HL-60/S4 treated with retinoic acid at 250 ng/mL for 4 days and 3 days (cell line): ENCODE measurements at regions not wholly inside any gene's neighbourhood (a gene's known extent, or its start where the extent isn't known, plus 50 kb on each side); places are given as distances from the start of the nearest gene placed in this dataset.

Source experiments
- in situ Hi-C: fragments of 300-500 bp; cut with MboI; formaldehyde crosslinking; loops from 2 replicates; pipeline ENCODE4 v1.7.0; 2022; ENCODE audit warnings: low sequenced_read_pairs

DNA sequence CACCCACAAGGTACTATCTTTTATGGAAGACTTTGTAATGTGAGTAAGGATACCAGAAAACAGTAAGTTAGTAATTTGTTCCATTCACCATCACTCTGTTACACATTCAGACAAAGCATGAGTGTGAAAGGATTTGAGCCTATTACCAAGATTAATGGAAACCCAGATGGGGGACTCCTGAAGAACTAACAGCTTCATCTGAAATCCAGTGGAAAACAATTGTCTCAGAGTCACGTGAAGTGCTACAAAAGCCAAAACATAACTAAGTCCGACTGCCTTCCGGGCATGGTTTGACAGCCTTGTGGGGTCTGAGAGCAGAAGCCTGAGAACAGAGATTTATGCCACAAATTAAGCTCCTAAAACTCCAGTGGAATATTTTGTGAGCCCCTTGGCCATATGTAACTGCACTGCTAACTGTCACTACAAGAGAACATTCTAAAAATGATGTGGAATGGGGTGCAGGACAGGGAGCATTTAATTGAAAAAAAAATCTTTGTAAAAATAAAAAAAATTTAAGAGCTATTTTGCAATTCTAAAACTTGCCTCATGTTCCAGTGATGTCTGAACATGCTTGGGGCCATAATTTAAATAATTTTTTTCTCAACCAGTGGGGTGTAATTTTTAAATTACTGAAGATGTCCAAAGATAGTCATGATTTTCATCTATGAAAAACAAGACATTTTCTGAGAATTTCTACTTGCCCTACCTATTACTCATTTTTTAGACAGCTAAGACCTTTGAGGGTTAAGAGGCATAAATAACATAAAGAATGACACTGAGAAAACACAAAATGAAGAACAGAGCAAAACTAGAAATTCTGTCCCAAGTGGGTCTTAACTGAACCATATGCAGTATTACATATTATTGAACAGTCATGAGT, 555.0 kb downstream of the INHBA start:
- in situ Hi-C loops = no loop called here

DNA sequence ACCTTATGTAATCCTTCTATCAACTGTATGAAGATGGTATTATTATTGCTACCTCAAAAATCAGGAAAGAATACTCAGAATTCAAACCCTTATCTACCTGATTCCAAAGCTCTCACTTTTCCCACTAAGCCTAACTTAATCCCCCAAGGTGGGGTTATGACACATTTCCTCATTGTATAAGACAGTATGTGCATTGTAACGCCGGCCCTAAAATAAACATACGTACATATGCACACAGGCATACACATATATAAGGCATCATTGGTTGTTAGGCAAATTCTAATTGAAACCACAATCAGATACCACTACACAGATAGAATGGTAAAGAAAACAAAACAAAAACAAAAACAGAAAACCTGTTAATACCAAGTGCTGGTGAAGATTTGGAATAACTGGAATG, 556.5 kb downstream of the INHBA start:
- in situ Hi-C loops = no loop called here

DNA sequence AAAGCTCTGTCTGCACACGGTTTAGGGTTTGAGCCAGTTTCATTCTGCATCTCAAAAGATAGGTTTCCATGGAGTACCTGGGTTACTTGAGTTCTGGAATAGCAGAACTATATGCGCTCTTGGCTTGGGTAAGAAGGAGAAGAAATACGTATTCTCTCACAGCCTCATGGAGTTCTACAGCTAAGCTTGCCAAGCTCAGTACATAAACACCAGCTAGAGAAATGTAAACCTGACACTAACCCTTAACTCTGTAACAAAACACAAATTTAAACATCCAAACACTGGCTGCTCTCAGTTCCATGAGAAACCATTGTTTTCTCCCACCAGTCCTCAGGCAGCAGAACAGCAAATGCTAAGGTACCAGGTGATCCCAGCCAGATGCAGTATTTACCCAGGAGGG, 557.2 kb downstream of the INHBA start:
- in situ Hi-C loops = no loop called here

DNA sequence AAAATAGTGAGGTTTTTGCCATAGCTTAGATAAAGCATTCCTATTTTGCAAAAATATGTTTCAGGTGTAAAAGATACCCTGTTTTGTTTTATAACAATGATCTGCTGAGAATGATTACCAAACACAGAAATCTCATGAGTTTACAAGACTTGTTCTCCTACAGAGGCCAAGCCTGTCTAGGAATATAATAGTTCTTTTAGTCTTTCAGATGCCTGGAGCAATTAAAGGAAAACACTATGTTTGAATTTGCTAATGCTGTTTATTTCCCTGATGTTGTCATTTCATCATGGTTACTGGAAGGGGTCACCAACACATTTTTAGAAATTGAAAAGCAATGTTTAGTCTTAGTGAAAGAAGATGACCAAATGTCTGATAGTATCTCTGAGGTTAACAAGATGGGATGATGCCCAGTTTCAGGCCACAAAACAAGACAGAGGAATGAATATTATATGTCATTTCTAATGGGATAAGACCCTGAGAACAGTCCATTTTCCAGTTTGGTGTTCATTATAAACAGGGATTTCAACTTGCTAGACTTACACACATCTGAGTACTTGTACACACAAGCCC, 559.9 kb downstream of the INHBA start:
- in situ Hi-C loops = no loop called here

DNA sequence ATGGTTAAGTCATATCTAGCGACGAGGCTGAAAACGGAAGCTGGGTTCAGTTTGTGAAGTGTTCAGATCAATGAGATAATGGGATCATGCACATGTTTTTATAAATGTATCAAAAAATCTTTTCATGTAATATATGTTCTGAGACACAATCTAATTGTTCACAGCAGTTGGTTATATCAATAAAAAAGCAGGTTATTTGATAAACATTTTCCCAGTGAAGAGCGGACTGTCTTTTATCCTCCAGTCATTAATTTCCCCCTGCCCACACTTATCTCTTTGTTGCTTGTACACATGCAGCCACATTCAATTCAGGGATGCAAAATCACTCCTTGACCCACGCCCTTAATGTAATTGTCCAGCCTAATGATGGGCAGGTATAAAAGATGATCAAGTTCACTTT, 563.1 kb downstream of the INHBA start:
- in situ Hi-C loops = no loop called here

DNA sequence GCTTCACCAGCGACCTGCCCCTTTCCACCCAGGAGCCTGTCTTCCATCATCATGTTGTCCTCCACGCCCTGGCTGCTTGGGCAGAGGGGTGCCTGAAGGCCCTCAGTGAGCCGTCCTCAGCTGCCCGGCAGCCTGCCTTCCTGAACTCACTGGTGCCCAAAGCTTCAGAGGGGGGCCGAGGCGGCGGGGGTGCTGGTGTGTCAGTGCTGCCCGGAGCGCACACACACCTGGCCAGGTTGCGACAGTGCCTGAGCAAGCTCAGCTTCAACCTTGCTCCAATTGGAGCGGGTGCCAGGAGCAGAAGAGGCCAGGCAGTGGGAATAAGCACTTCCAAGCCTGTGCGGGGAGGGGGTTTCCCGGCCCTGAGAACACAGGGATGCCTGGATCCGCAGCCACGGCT, 566.3 kb downstream of the INHBA start:
- in situ Hi-C loops = no loop called here

DNA sequence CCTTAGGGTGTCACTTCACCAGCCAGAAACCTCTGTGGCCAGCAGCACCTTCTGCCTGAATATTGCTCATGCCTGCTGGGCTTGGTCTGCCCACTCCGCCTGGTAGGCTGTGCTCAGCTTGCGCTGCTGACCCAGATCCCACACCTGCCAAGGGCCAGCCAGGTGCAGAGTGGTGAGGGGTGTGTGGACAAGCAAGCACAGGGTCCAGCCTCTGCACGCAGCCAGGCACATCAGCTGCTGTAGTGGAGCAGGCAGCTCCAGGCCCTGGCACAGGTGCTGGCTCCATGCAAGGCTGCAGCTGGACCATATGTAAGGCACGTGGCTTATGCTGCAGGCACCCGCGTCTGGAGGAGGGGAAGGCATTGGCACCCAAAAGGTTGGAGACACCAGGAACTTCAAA, 567.4 kb downstream of the INHBA start:
- in situ Hi-C loops = no loop called here

DNA sequence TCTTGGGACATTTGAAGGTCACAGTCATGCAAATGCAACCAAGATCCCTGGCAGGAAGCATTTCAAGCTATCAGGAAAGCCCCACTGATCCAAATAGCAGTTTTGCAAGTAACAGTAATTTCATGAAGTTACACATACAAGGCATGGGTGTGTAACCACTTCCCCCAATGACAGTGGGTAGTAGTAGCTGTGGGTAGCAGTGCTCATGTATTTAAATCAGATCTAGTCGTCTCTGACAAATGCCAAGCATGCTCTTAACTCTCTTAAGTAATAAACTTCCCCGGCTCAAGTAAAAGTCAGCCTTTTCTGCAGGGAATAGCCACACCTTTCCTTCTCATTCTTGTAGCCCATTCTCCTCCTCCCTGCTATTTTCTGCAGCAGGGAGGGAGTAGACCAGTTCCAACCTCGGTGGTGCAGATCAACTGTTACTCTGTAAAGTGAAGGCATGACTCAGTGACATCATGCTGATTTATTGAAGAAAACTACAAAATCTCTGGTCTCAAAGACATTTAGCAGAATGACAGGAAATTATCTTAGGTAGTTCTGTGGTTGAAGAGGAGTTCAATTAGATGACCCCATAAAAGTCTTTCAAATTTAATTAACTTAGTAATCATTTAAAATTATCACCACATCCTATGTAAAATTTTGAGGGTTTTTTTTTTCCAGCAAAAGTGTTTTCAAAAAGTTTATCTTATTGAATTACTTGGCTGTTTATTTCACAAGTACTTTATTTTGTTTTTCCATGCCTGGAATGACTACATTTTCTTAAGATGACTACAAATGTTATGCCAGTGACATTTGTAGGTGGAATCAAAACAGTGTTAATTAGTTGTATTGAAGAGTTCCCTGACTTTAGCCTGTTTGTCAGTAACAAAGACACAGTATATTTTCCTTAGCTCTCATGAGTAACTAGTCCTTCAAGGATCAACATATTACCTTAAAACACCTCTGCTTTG, 568.3 kb downstream of the INHBA start:
- in situ Hi-C loops = no loop called here

DNA sequence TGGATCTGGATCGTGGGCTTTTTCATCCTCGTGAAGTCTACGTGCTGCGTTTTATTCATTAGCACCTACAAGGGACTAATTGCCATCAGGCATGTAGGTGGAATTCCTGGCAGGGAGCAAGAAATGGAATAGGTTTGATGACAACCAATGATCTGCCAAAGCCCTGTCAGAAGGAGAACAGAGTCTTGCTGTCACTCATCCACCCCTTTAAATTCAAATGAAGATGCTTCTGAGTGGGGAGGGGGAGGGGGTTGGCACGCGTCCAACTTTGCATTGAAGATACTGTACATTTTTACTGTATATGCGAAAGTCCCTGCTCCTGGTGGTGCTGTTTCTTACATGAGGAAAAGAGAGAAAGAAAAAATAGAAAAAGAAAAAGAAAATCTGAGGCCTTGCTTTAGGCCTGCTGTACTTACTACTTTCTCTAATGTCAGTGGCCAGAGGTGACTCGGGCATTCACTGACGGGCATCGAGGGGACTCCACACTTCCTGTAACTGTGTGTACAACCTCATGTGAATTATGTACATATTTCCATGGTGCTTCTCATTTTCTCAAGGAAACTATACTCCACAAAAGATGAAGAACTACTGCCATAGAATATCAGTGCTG, 569.1 kb downstream of the INHBA start:
- in situ Hi-C loops = no loop called here

DNA sequence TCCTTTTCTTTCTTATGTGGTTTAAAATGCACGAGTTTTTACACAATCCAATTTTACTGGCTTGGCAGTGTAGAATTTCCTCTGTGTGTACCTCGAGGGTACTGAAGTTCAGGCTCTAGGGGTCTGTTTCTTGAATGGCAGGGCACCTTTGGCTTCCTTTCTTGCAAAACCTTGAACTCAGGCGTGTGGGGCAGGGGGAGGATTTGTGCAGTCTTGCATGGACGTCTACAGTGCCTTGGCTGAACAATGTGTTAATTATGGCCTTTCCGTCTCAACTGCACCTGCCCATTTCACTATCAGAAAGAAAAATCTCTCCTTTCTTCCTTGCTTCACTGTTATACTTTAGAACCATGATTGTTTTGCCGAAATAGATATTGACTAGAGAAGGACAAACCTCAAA, 570.9 kb downstream of the INHBA start:
- in situ Hi-C loops = no loop called here

DNA sequence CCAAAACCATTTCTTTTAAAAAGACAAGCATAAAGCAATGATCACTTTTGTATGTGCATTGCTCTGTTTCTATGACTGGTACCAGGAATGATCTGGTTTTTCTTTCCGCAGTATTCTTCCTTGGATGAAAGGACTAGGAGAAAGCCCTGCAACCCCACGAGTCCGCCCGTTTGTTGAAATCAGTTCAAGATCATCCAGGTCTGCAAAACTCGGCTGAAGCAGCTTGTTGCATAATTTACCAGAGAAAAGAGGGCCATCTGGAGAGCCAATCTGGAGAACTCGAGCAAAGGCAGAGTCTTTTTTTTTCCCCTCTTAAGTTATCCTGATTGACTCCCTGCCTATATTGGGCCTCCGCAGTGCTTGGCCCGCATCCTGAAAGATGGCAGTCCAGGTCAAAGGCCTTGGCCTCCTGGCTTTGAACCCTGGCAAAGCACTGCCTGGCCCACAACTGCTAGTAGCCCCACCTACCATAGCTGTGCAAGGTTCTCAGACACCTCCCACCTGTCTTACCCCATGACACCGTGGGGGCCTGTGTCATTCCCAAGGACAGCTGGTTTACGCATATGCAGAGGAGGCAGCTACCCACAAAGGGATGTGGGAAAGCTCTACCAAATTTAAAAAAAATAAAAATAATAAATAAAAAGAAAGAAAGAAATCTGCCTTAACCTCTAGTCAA, 572.2 kb downstream of the INHBA start:
- in situ Hi-C loops = no loop called here

DNA sequence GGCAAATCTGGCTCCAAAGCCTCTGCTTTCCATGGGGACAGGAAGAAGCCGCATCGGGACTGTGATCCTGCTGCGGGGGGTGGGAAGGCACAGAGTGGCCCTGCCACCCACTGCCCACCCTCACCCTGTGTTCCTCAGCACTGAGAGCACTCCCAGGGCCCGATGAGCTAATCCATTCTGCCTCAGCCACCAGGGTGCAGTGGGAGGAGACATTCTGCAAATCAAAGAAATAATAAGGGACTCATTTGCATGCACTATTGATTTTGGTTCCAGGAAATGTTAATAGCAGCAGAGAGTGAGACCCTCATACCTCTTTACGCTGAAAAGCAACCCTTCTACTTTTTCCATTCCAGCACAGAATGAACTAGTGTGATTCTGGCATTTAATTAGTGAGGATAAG, 572.8 kb downstream of the INHBA start:
- in situ Hi-C loops = no loop called here

DNA sequence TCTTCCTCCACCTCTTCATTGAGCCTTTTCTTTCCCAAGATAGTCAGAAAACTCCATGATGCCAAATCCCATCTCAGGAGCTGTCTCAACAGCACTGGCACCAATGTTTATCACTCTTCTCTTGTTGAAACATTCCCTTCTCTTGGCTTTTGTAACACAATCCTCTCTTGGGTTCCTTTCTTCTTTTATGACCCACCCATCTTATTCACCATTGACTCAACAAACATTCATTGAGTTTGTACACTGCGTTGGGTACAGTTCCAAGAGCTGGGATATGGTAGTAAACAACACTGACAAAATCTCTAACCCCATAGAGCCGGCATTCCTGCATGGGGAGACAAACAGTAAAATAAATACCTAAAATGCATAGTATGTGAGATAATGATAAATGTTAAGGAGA, 577.5 kb downstream of the INHBA start:
- in situ Hi-C loops = no loop called here

DNA sequence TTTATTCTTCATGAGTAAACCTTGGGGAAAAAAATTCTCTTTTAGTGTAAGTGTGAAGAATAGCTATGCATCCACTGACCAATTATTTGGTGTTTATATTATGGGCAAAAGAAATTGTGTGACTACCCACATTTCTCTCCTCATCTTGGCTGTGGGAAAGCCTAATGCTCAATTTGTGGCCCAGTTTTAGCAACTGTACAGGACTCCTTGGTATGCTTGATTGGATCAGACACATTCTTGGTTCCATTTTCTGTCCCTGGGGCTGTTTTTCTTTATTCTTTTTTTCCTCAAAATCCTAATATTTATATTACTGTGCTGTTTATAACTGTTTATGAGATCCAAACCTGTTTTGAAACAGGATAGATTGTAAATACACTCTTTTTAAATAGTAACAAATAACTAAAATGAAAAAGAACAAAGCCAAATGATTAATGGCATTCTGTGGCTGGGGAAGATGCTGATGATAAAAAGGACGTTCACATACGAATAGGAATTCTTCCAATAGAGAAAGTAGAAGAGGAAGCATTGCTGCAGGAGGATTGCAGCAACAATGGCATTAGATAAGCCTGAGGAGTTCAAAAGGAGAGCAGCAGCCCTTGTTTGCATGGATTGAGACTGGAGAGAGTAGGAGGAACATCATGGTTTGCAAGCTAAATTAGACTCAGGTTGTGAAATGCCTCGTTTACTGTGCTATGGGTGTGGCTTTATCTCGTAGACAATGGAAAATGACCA, 580.5 kb downstream of the INHBA start:
- in situ Hi-C loops = no loop called here

DNA sequence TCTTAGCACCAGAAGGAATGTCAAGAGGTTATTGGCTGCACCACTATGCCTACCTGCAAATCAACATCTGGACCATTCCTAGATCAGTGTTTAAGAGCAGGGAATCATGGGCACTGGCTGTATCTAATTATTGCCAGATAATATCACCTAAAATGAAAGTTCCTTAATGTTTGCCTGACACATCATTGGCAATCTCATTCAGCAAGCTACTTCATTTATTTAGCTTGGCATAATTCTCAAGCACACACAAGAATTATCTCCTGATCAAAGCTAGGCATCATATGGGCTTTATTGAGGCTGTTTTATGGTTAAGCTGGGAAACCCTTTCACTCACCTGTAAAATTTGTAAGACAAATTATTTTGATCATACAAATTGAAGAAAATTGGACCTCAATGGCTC, 581.7 kb downstream of the INHBA start:
- in situ Hi-C loops = no loop called here

DNA sequence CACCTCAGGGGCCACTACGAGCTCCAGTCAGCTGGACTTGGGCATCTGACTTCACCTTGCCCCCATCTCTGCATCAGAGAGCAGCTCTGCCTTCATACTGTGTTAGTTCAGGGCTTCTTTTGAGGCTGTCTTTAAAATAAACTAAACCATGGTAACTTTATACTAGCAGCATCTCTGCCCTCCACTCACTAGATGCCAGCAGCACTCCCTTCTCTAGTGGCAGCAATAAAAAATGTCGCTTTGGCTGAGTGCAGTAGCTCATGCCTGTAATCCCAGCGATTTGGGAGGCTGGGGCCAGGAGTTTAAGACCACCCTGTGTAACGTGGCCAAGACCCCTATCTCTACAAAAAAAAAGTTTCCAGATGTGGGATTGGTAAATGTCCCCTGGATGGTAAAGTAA, 584.4 kb downstream of the INHBA start:
- in situ Hi-C loops = no loop called here

DNA sequence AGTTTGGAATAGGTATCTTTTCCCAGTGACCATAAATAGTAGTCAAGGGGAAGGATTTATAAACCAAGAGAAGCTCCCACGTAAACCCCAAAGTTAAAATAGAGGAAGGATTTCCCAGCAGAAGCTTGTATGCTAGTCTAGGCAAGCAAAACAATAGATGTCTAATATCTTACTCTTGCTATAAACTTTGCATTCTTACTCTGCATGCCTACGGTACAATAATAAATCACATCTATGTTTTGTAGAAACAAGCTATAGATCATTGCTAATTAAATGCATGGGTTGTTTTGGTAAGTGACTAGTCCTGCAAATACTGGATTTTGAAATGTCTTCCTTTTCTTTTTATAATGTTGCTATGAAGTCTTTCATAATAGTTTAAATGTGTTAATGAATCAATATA, 585.5 kb downstream of the INHBA start:
- in situ Hi-C loops = no loop called here

DNA sequence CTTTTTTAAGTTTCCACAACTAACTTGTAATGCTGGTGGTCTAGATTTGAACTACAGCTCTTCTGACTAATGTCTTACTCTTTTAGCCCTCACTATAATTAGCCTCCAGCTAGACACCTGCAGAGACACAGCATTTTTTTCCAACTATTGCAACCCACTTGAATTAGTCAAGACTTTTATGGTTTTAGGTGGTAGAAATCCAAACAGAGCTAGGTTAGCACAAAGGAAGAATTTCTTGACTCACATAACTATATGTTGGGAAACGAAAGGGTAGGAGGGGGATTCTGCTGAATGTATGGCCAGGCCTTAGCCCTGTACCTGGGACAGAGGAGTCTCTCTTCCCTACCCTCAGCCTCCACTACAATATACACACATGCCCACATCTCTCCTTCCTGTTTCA, 586.1 kb downstream of the INHBA start:
- in situ Hi-C loops = no loop called here

DNA sequence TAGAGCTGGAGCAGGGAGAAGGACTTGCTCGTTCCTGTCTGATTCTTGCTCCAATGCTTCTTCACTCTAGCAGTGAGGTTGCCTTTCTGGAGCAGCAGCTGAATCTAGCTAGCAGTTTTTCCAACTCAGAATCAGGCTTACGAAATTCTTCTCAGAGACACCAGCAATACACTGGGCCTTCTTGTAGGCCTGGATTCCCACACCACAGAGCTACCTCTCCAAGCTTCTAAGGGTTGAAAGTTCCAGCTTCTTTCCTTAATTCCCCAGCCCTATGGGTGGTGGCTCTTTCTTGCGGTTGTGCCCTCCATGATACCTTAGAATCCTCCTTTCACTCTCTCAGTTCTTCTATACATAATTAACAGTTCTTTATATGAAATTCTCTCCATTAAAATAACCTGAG, 586.6 kb downstream of the INHBA start:
- in situ Hi-C loops = no loop called here

DNA sequence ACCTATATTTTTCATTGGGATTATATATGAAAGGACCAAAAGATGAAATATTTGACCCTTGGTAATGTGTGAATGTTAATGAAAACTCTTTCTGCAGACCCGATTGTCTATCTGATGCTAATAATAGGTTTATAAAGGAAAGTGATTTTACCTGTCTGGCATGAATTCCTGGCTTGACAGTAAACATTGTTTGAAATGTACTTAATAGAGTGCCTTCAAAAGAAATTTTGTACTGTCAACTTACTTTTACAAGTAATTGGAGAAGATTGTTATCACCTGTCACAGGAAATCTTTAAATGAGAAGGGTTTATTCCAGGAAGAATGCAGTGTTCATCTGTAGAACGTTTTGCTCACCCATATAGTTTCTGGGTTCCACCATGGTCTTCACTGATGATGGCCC, 588.2 kb downstream of the INHBA start:
- in situ Hi-C loops = no loop called here
